ENCODE measurements at regions not wholly inside any gene's neighbourhood (a gene's known extent, or its start where the extent isn't known, plus 50 kb on each side); places are given as distances from the start of the nearest gene placed in this dataset.
"Not testable (repeated sequence)": the region's sequence is repeated elsewhere in the genome, so short reads cannot be mapped to it uniquely, and the experiment has no call there.

- no peak for DNase-seq (ENCODE audit: low read depth in 2 of 2)
Measured at GRCh38 chr18:1408376-1408775, 503.7 kb downstream of the ADCYAP1 start.

GRCh38 chr18:1412655-1413322 is 508.1 kb downstream of the ADCYAP1 start:
- no peak for DNase-seq (ENCODE audit: low read depth in 2 of 2)

- DNase-seq (ENCODE audit: low read depth in 2 of 2), result no peak
Measured at GRCh38 chr18:1413323-1413675, 508.6 kb downstream of the ADCYAP1 start.

- no peak for DNase-seq (ENCODE audit: low read depth in 2 of 2)
Measured at GRCh38 chr18:1416074-1416473, 511.4 kb downstream of the ADCYAP1 start.

- DNase-seq (ENCODE audit: low read depth in 2 of 2), result no peak
Measured at GRCh38 chr18:1421502-1421901, 516.8 kb downstream of the ADCYAP1 start.

- DNase-seq (ENCODE audit: low read depth in 2 of 2), result no peak
Measured at GRCh38 chr18:1422634-1423033, 518.0 kb downstream of the ADCYAP1 start.

GRCh38 chr18:1425679-1426078 is 521.0 kb downstream of the ADCYAP1 start:
- no peak for DNase-seq (ENCODE audit: low read depth in 2 of 2)

GRCh38 chr18:1435487-1435886 is 530.8 kb downstream of the ADCYAP1 start:
- no peak for DNase-seq (ENCODE audit: low read depth in 2 of 2)

- DNase-seq (ENCODE audit: low read depth in 2 of 2), result no peak
Measured at GRCh38 chr18:1436199-1436598, 531.5 kb downstream of the ADCYAP1 start.

- DNase-seq (ENCODE audit: low read depth in 2 of 2), result no peak
Measured at GRCh38 chr18:1438458-1438910, 533.8 kb downstream of the ADCYAP1 start.

- DNase-seq (ENCODE audit: low read depth in 2 of 2), result no peak
Measured at GRCh38 chr18:1438967-1439366, 534.3 kb downstream of the ADCYAP1 start.

GRCh38 chr18:1444062-1444461 is 539.4 kb downstream of the ADCYAP1 start:
- DNase-seq (ENCODE audit: low read depth in 2 of 2), result not testable (repeated sequence)

GRCh38 chr18:1446765-1447164 is 542.1 kb downstream of the ADCYAP1 start:
- no peak for DNase-seq (ENCODE audit: low read depth in 2 of 2)

- DNase-seq (ENCODE audit: low read depth in 2 of 2), result no peak
Measured at GRCh38 chr18:1452821-1453220, 548.1 kb downstream of the ADCYAP1 start.

GRCh38 chr18:1455605-1456004 is 550.9 kb downstream of the ADCYAP1 start:
- no peak for DNase-seq (ENCODE audit: low read depth in 2 of 2)

GRCh38 chr18:1458547-1458946 is 553.9 kb downstream of the ADCYAP1 start:
- no peak for DNase-seq (ENCODE audit: low read depth in 2 of 2)

GRCh38 chr18:1463981-1464380 is 559.3 kb downstream of the ADCYAP1 start:
- DNase-seq (ENCODE audit: low read depth in 2 of 2), result no peak

- no peak for DNase-seq (ENCODE audit: low read depth in 2 of 2)
Measured at GRCh38 chr18:1464444-1465217, 560.0 kb downstream of the ADCYAP1 start.

GRCh38 chr18:1466035-1466434 is 561.4 kb downstream of the ADCYAP1 start:
- DNase-seq (ENCODE audit: low read depth in 2 of 2), result no peak

GRCh38 chr18:1467461-1467964 is 562.8 kb downstream of the ADCYAP1 start:
- DNase-seq (ENCODE audit: low read depth in 2 of 2), result no peak

GRCh38 chr18:1468550-1468949 is 563.9 kb downstream of the ADCYAP1 start:
- DNase-seq (ENCODE audit: low read depth in 2 of 2), result no peak

- no peak for DNase-seq (ENCODE audit: low read depth in 2 of 2)
Measured at GRCh38 chr18:1475867-1476266, 571.2 kb downstream of the ADCYAP1 start.

GRCh38 chr18:1480309-1480708 is 575.6 kb downstream of the ADCYAP1 start:
- no peak for DNase-seq (ENCODE audit: low read depth in 2 of 2)

Measured in fibroblast of skin of left biceps (primary cell).